WTC11 (cell line): ENCODE measurements at regions not wholly inside any gene's neighbourhood (a gene's known extent, or its start where the extent isn't known, plus 50 kb on each side); places are given as distances from the start of the nearest gene placed in this dataset.

ENCODE experiments used
- ATAC-seq: fragments of 200-7000 bp; cut with Tn5 transposase; 2 replicates; pipeline ENCODE4 v1.10.0; 2021; ENCODE audit warnings: mild to moderate bottlenecking, moderate library complexity
- CTCF ChIA-PET: fragments of 300-600 bp; sonication (Branson Sonifier 250); formaldehyde crosslinking; loops from one replicate; lab custom pipeline; 2021; ENCODE audit warnings: antibody characterized with exemption; lab: Charles Lee
- POLR2A ChIA-PET: fragments of 350-600 bp; sonication (Branson Sonifier 250); formaldehyde crosslinking; loops from one replicate; lab custom pipeline; 2021; ENCODE audit warnings: antibody characterized with exemption; lab: Charles Lee
- DNase-seq: peaks from one replicate; pipeline ENCODE4 v3.0.0; 2021; ENCODE audit warnings: low spot score
- H3K27ac Mint-ChIP-seq: 2 replicates; pipeline ENCODE4 v1.8.0; 2021; ENCODE audit warnings: mixed read lengths
- H3K27me3 Mint-ChIP-seq: 2 replicates; pipeline ENCODE4 v1.8.0; 2021; ENCODE audit warnings: low read depth, mild to moderate bottlenecking, moderate library complexity, mixed read lengths
- H3K36me3 Mint-ChIP-seq: 2 replicates; pipeline ENCODE4 v1.8.0; 2021; ENCODE audit warnings: mixed read lengths
- H3K4me1 Mint-ChIP-seq: 2 replicates; pipeline ENCODE4 v1.8.0; 2022; ENCODE audit warnings: mixed read lengths
- H3K4me3 Mint-ChIP-seq: 2 replicates; pipeline ENCODE4 v1.8.0; 2021; ENCODE audit warnings: mild to moderate bottlenecking, moderate library complexity, mixed read lengths
- H3K9me3 Mint-ChIP-seq: 2 replicates; pipeline ENCODE4 v1.8.0; 2021; ENCODE audit warnings: mixed read lengths
- ATF3 ChIP-seq: sonication (generic); formaldehyde crosslinking; conservative IDR thresholded peaks from 2 replicates; pipeline ENCODE4 v1.8.1; 2022; ENCODE audit warnings: mild to moderate bottlenecking, missing genetic modification reagents
- CDX4 ChIP-seq: fragments of 250-450 bp; sonication (Bioruptor Pico); IDR thresholded peaks from 2 replicates; pipeline ENCODE4 v1.9.0; 2021; ENCODE audit warnings: moderate library complexity, mild to moderate bottlenecking, inconsistent platforms, borderline replicate concordance
- CREM ChIP-seq: sonication (generic); formaldehyde crosslinking; IDR thresholded peaks from 2 replicates; pipeline ENCODE4 v1.8.1; 2022; ENCODE audit warnings: mild to moderate bottlenecking, missing genetic modification reagents, moderate library complexity
- E2F4 ChIP-seq: sonication (generic); formaldehyde crosslinking; IDR thresholded peaks from 2 replicates; pipeline ENCODE4 v1.8.1; 2022; ENCODE audit warnings: low read depth, mild to moderate bottlenecking, moderate library complexity, missing genetic modification reagents, borderline replicate concordance
- FOXK1 ChIP-seq: sonication (generic); formaldehyde crosslinking; IDR thresholded peaks from 2 replicates; pipeline ENCODE4 v1.8.0; 2022; ENCODE audit warnings: mild to moderate bottlenecking, moderate library complexity, missing genetic modification reagents
- HMGA2 ChIP-seq: fragments of 250-450 bp; sonication (Bioruptor Pico); IDR thresholded peaks from 2 replicates; pipeline ENCODE4 v1.4.0; 2021; ENCODE audit warnings: mild to moderate bottlenecking, moderate library complexity
- HMGXB4 ChIP-seq: sonication (generic); formaldehyde crosslinking; IDR thresholded peaks from 2 replicates; pipeline ENCODE4 v1.8.1; 2023; ENCODE audit warnings: mild to moderate bottlenecking, moderate library complexity, missing genetic modification reagents
- IRF2 ChIP-seq: sonication (generic); formaldehyde crosslinking; IDR thresholded peaks from 2 replicates; pipeline ENCODE4 v1.8.0; 2022; ENCODE audit warnings: low read depth, missing genetic modification reagents, borderline replicate concordance
- JAZF1 ChIP-seq: fragments of 250-450 bp; sonication (Bioruptor Pico); IDR thresholded peaks from 2 replicates; pipeline ENCODE4 v1.9.0; 2021; ENCODE audit warnings: moderate library complexity, mild to moderate bottlenecking, inconsistent platforms
- JUN ChIP-seq: sonication (generic); formaldehyde crosslinking; IDR thresholded peaks from 2 replicates; pipeline ENCODE4 v1.8.0; 2023; ENCODE audit warnings: mild to moderate bottlenecking, missing genetic modification reagents
- MAX ChIP-seq: sonication (generic); formaldehyde crosslinking; IDR thresholded peaks from 2 replicates; pipeline ENCODE4 v1.8.0; 2022; ENCODE audit warnings: mild to moderate bottlenecking, missing genetic modification reagents
- MLX ChIP-seq: sonication (generic); formaldehyde crosslinking; IDR thresholded peaks from 2 replicates; pipeline ENCODE4 v1.8.1; 2023; ENCODE audit warnings: mild to moderate bottlenecking, missing genetic modification reagents, moderate library complexity
- MYBL2 ChIP-seq: sonication (generic); formaldehyde crosslinking; IDR thresholded peaks from 2 replicates; pipeline ENCODE4 v1.8.1; 2023; ENCODE audit warnings: mild to moderate bottlenecking, moderate library complexity, missing genetic modification reagents
- NFYB ChIP-seq: sonication (generic); formaldehyde crosslinking; conservative IDR thresholded peaks from 2 replicates; pipeline ENCODE4 v1.8.0; 2022; ENCODE audit warnings: low read depth, missing genetic modification reagents
- PREB ChIP-seq: sonication (generic); formaldehyde crosslinking; IDR thresholded peaks from 2 replicates; pipeline ENCODE4 v1.8.1; 2022; ENCODE audit warnings: mild to moderate bottlenecking, missing genetic modification reagents, moderate library complexity, borderline replicate concordance
- RORB ChIP-seq: fragments of 250-450 bp; sonication (Bioruptor Pico); IDR thresholded peaks from 2 replicates; pipeline ENCODE4 v1.9.0; 2021; ENCODE audit warnings: mild to moderate bottlenecking
- TP53 ChIP-seq: sonication (generic); formaldehyde crosslinking; IDR thresholded peaks from 2 replicates; pipeline ENCODE4 v1.8.1; 2023; ENCODE audit warnings: mild to moderate bottlenecking, missing genetic modification reagents
- USF1 ChIP-seq: sonication (generic); formaldehyde crosslinking; IDR thresholded peaks from 2 replicates; pipeline ENCODE4 v1.8.0; 2022; ENCODE audit warnings: mild to moderate bottlenecking, missing genetic modification reagents
- ZBTB21 ChIP-seq: sonication (generic); formaldehyde crosslinking; IDR thresholded peaks from 2 replicates; pipeline ENCODE4 v1.8.1; 2023; ENCODE audit warnings: mild to moderate bottlenecking, missing genetic modification reagents, borderline replicate concordance
- ZBTB43 ChIP-seq: sonication (generic); formaldehyde crosslinking; IDR thresholded peaks from 2 replicates; pipeline ENCODE4 v1.8.1; 2023; ENCODE audit warnings: mild to moderate bottlenecking, missing genetic modification reagents
- ZNF121 ChIP-seq: sonication (generic); formaldehyde crosslinking; IDR thresholded peaks from 2 replicates; pipeline ENCODE4 v1.8.0; 2023; ENCODE audit warnings: missing genetic modification reagents
- ZNF232 ChIP-seq: sonication (generic); formaldehyde crosslinking; IDR thresholded peaks from 2 replicates; pipeline ENCODE4 v1.8.0; 2022; ENCODE audit warnings: mild to moderate bottlenecking, missing genetic modification reagents
- ZNF396 ChIP-seq: fragments of 250-450 bp; sonication (Bioruptor Pico); IDR thresholded peaks from 2 replicates; pipeline ENCODE4 v1.8.0; 2021; ENCODE audit warnings: mild to moderate bottlenecking, moderate library complexity, borderline replicate concordance
- ZSCAN18 ChIP-seq: fragments of 250-450 bp; sonication (Bioruptor Pico); IDR thresholded peaks from 2 replicates; pipeline ENCODE4 v2.1.2; 2022; ENCODE audit warnings: mild to moderate bottlenecking, moderate library complexity

- TF ChIP-seq E2F4 (CRISPR knock-in tag), result no peak
- TF ChIP-seq HMGA2 (CRISPR knock-in tag), result no peak
- TF ChIP-seq ATF3 (CRISPR knock-in tag), result no peak
- TF ChIP-seq ZSCAN18 (CRISPR knock-in tag), result no peak
- no peak for TF ChIP-seq CDX4 (CRISPR knock-in tag)
- TF ChIP-seq TP53 (CRISPR knock-in tag), result no peak
- TF ChIP-seq NFYB (CRISPR knock-in tag), result no peak
- no peak for TF ChIP-seq ZNF121
- no peak for TF ChIP-seq MYBL2 (CRISPR knock-in tag)
- no peak for TF ChIP-seq ZBTB43 (CRISPR knock-in tag)
These were observed 133.8 kb downstream of the SLC35B3 start (continued) for GRCh38 chr6:8301502-8301901.

- H3K4me1 Mint-ChIP-seq, result no peaks in the 10 kb centered on the region
- DNase-seq, result no peak
- ChIA-PET POLR2A (no interaction called here), CTCF (no interaction called here)
- H3K9me3 Mint-ChIP-seq, result peaks cover 10% of the 10 kb centered on the region
- H3K4me3 Mint-ChIP-seq, result no peak overlapping the region
- no peak overlapping the region for H3K27ac Mint-ChIP-seq
- H3K27me3 Mint-ChIP-seq, result no peaks in the 10 kb centered on the region
- ATAC-seq, result no peak
- H3K36me3 Mint-ChIP-seq, result no peaks in the 10 kb centered on the region
- no peak for TF ChIP-seq HMGXB4 (CRISPR knock-in tag)
- no peak for TF ChIP-seq IRF2
- TF ChIP-seq USF1, result no peak
- TF ChIP-seq ZNF232 (CRISPR knock-in tag), result no peak
- no peak for TF ChIP-seq PREB (CRISPR knock-in tag)
- no peak for TF ChIP-seq FOXK1
- TF ChIP-seq MAX (CRISPR knock-in tag), result no peak
- TF ChIP-seq ZNF396 (CRISPR knock-in tag), result no peak
- no peak for TF ChIP-seq JUN
- TF ChIP-seq CREM (CRISPR knock-in tag), result no peak
- no peak for TF ChIP-seq JAZF1 (CRISPR knock-in tag)
- no peak for TF ChIP-seq RORB (CRISPR knock-in tag)
- TF ChIP-seq MLX (CRISPR knock-in tag), result no peak
- no peak for TF ChIP-seq ZBTB21 (CRISPR knock-in tag)
These were observed 136.3 kb downstream of the SLC35B3 start for GRCh38 chr6:8299034-8299433.
